A549 (cell line): ENCODE measurements at regions not wholly inside any gene's neighbourhood (a gene's known extent, or its start where the extent isn't known, plus 50 kb on each side); places are given as distances from the start of the nearest gene placed in this dataset.

Experiments
- ESRRA ChIP-seq: fragments of 150-350 bp; IDR thresholded peaks from 2 replicates; pipeline ENCODE4 v1.6.1; 2014; ENCODE audit warnings: mild to moderate bottlenecking, low read length, borderline replicate concordance
- NPAS2 ChIP-seq: fragments of 250-450 bp; sonication (Bioruptor Pico); IDR thresholded peaks from 2 replicates; pipeline ENCODE4 v1.8.0; 2022; ENCODE audit warnings: mild to moderate bottlenecking, moderate library complexity, borderline replicate concordance
- POLR2AphosphoS2 ChIP-seq: conservative IDR thresholded peaks from 2 replicates; pipeline ENCODE4 v1.6.1; 2012; ENCODE audit warnings: low read length, improper control_type of control experiment, inconsistent platforms
- RFX5 ChIP-seq: fragments of 450-650 bp; IDR thresholded peaks from 2 replicates; pipeline ENCODE4 v1.7.1; 2014; ENCODE audit warnings: antibody characterized with exemption, mild to moderate bottlenecking, moderate library complexity
- ZFP36 ChIP-seq: fragments of 450-650 bp; IDR thresholded peaks from 2 replicates; pipeline ENCODE4 v1.6.1; 2014; ENCODE audit warnings: borderline replicate concordance; ENCODE audit not compliant: partially characterized antibody
- TF ChIP-seq, protein P1 (sequence below): fragments of >200 bp; sonication (Bioruptor Twin); formaldehyde crosslinking; IDR thresholded peaks from 3 replicates; pipeline ENCODE4 v1.5.1; 2016
- TF ChIP-seq, protein P2 (sequence below): fragments of 200-600 bp; sonication (generic); IDR thresholded peaks from 2 replicates; pipeline ENCODE4 v1.6.1; 2016; ENCODE audit warnings: antibody characterized with exemption, mild to moderate bottlenecking, moderate library complexity
- TF ChIP-seq, protein P3 (sequence below): fragments of 150-350 bp; IDR thresholded peaks from 2 replicates; pipeline ENCODE4 v1.6.1; 2014; ENCODE audit warnings: low read depth, mild to moderate bottlenecking, low read length
- TF ChIP-seq, protein P4 (sequence below): fragments of 450-650 bp; IDR thresholded peaks from 2 replicates; pipeline ENCODE4 v1.6.1; 2014; ENCODE audit warnings: antibody characterized with exemption

DNA sequence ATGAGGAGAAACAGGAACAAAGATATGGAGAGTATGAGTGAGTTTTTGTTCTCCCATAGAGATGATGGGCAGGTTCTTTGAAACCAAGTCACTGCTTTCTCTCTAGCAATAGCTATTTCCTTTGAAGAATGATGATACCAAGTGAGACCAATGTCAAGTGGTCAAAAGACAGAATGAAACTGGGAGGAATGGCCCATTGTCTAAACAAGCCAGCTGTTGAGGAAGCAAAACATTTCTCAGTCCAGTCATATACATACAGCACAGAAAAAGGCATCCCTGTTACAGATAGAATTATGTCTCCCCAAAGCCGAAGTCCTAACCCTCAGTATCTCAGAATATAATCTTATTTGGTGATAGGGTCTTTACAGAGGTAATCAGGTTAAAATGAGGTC is 66.1 kb upstream of the EPC2 start:
- TF ChIP-seq, protein P1, sequence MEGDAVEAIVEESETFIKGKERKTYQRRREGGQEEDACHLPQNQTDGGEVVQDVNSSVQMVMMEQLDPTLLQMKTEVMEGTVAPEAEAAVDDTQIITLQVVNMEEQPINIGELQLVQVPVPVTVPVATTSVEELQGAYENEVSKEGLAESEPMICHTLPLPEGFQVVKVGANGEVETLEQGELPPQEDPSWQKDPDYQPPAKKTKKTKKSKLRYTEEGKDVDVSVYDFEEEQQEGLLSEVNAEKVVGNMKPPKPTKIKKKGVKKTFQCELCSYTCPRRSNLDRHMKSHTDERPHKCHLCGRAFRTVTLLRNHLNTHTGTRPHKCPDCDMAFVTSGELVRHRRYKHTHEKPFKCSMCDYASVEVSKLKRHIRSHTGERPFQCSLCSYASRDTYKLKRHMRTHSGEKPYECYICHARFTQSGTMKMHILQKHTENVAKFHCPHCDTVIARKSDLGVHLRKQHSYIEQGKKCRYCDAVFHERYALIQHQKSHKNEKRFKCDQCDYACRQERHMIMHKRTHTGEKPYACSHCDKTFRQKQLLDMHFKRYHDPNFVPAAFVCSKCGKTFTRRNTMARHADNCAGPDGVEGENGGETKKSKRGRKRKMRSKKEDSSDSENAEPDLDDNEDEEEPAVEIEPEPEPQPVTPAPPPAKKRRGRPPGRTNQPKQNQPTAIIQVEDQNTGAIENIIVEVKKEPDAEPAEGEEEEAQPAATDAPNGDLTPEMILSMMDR = no peak
- TF ChIP-seq, protein P2, sequence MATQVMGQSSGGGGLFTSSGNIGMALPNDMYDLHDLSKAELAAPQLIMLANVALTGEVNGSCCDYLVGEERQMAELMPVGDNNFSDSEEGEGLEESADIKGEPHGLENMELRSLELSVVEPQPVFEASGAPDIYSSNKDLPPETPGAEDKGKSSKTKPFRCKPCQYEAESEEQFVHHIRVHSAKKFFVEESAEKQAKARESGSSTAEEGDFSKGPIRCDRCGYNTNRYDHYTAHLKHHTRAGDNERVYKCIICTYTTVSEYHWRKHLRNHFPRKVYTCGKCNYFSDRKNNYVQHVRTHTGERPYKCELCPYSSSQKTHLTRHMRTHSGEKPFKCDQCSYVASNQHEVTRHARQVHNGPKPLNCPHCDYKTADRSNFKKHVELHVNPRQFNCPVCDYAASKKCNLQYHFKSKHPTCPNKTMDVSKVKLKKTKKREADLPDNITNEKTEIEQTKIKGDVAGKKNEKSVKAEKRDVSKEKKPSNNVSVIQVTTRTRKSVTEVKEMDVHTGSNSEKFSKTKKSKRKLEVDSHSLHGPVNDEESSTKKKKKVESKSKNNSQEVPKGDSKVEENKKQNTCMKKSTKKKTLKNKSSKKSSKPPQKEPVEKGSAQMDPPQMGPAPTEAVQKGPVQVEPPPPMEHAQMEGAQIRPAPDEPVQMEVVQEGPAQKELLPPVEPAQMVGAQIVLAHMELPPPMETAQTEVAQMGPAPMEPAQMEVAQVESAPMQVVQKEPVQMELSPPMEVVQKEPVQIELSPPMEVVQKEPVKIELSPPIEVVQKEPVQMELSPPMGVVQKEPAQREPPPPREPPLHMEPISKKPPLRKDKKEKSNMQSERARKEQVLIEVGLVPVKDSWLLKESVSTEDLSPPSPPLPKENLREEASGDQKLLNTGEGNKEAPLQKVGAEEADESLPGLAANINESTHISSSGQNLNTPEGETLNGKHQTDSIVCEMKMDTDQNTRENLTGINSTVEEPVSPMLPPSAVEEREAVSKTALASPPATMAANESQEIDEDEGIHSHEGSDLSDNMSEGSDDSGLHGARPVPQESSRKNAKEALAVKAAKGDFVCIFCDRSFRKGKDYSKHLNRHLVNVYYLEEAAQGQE = no peak
- TF ChIP-seq, protein P3, sequence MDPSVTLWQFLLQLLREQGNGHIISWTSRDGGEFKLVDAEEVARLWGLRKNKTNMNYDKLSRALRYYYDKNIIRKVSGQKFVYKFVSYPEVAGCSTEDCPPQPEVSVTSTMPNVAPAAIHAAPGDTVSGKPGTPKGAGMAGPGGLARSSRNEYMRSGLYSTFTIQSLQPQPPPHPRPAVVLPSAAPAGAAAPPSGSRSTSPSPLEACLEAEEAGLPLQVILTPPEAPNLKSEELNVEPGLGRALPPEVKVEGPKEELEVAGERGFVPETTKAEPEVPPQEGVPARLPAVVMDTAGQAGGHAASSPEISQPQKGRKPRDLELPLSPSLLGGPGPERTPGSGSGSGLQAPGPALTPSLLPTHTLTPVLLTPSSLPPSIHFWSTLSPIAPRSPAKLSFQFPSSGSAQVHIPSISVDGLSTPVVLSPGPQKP = no peak
- no peak for TF ChIP-seq POLR2AphosphoS2
- TF ChIP-seq ESRRA = no peak
- TF ChIP-seq, protein P4, sequence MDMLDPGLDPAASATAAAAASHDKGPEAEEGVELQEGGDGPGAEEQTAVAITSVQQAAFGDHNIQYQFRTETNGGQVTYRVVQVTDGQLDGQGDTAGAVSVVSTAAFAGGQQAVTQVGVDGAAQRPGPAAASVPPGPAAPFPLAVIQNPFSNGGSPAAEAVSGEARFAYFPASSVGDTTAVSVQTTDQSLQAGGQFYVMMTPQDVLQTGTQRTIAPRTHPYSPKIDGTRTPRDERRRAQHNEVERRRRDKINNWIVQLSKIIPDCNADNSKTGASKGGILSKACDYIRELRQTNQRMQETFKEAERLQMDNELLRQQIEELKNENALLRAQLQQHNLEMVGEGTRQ = no peak
- TF ChIP-seq NPAS2 = no peak
- no peak for TF ChIP-seq ZFP36
- TF ChIP-seq RFX5 = no peak
